Testis (tissue), 2 donors: ENCODE measurements at regions not wholly inside any gene's neighbourhood (a gene's known extent, or its start where the extent isn't known, plus 50 kb on each side); places are given as distances from the start of the nearest gene placed in this dataset.

Source experiments
- DNase-seq: peaks from one replicate; pipeline ENCODE4 v3.0.0-alpha.2; 2019
- H3K27ac ChIP-seq, 2 donors: fragments of 200-600 bp; sonication (generic); one replicate each; pipeline ENCODE4 v1.5.1; 2019
- H3K27me3 ChIP-seq: fragments of 200-600 bp; sonication (generic); one replicate; pipeline ENCODE4 v1.5.1; 2019
- H3K36me3 ChIP-seq: fragments of 200-600 bp; sonication (generic); one replicate; pipeline ENCODE4 v1.5.1; 2017; ENCODE audit warnings: low read depth; ENCODE audit errors: missing control alignments
- H3K4me1 ChIP-seq: fragments of 200-600 bp; sonication (generic); one replicate; pipeline ENCODE4 v1.5.1; 2019
- H3K4me3 ChIP-seq, 2 donors: fragments of 200-600 bp; sonication (generic); one replicate each; pipeline ENCODE4 v1.5.1; 2017 to 2019
- H3K9me3 ChIP-seq: fragments of 200-600 bp; sonication (generic); one replicate; pipeline ENCODE4 v1.5.1; 2017
- POLR2A ChIP-seq: fragments of 450-650 bp; IDR thresholded peaks from one replicate; pipeline ENCODE4 v1.6.1; 2017; ENCODE audit warnings: antibody characterized with exemption, mild to moderate bottlenecking, moderate library complexity
- WGBS, 2 donors: methylation state at CpG; one replicate each; pipeline ENCODE4 v1.1.5; 2018; 5-methylcytosine and 5-hydroxymethylcytosine counted together
- intact Hi-C: fragments of 100-400 bp; cut with DNase I; formaldehyde crosslinking; loops from one replicate; pipeline ENCODE4 v1.15.1; 2023; ENCODE audit warnings: low total_unique reads
- TF ChIP-seq, protein P1 (sequence below), 3 experiments: fragments of 450-650 bp in 2 of 3; fragments of 200-600 bp in 1 of 3; sonication (generic) in 1 of 3; IDR thresholded peaks; one replicate each; pipeline ENCODE4 v1.5.1; 2016 to 2019; ENCODE audit warnings: antibody characterized with exemption in 3 of 3, mild to moderate bottlenecking in 2 of 3, moderate library complexity in 1 of 3

- Histone ChIP-seq H3K9me3 (no peaks in the 10 kb centered on the region), H3K27ac (no peak overlapping the region), H3K4me1 (peaks cover 11% of the 10 kb centered on the region), H3K4me3 (peak overlapping the region; percentile 22 to 43), H3K36me3 (no peaks in the 10 kb centered on the region), H3K27me3 (no peaks in the 10 kb centered on the region)
- WGBS, 2 donors, result 3 to 4% methylated on average over 30 to 58 of the region's 67 CpGs
- TF ChIP-seq, protein P1, sequence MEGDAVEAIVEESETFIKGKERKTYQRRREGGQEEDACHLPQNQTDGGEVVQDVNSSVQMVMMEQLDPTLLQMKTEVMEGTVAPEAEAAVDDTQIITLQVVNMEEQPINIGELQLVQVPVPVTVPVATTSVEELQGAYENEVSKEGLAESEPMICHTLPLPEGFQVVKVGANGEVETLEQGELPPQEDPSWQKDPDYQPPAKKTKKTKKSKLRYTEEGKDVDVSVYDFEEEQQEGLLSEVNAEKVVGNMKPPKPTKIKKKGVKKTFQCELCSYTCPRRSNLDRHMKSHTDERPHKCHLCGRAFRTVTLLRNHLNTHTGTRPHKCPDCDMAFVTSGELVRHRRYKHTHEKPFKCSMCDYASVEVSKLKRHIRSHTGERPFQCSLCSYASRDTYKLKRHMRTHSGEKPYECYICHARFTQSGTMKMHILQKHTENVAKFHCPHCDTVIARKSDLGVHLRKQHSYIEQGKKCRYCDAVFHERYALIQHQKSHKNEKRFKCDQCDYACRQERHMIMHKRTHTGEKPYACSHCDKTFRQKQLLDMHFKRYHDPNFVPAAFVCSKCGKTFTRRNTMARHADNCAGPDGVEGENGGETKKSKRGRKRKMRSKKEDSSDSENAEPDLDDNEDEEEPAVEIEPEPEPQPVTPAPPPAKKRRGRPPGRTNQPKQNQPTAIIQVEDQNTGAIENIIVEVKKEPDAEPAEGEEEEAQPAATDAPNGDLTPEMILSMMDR (IDR thresholded peaks at IDR 0.05), result no peak
- TF ChIP-seq POLR2A, result no peak
- peak; percentile 57 for DNase-seq
- intact Hi-C loops, result no loop called here
Observed at GRCh38 chr1:228647523-228648444, 87.5 kb upstream of the RHOU start.

GRCh38 chr1:228648647-228649383 is 86.5 kb upstream of the RHOU start:
- Histone ChIP-seq H3K27ac (no peak overlapping the region), H3K4me1 (peaks cover 11% of the 10 kb centered on the region), H3K36me3 (no peaks in the 10 kb centered on the region), H3K27me3 (no peaks in the 10 kb centered on the region), H3K4me3 (peak overlapping the region in 1 of 2 donors; percentile 43), H3K9me3 (no peaks in the 10 kb centered on the region)
- no peak for DNase-seq
- intact Hi-C loops, result no loop called here
- 30 to 45% methylated on average over 15 to 16 of the region's 16 CpGs for WGBS, 2 donors
- no peak for TF ChIP-seq POLR2A
- TF ChIP-seq, protein P1 (IDR thresholded peaks at IDR 0.05), result no peak

DNA sequence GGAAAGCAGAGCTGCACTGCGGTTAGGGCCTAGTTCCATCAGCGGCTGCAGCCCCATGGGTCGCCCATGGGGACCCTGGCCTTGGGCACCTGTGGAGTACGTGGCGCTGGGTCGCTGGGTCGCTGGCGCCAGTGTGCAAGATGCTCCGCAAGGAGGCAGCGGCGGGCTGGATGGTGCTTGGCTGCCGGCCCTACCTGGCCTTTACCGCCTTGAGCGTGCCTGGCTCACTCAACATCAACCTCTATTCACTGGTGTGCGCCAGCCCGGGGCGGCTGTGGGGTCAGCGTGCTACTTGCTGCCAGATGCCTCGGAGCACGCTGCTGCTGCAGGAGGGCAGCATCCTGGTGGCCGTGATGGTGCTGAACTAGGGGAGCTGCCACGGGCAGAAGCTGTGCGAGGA is 85.1 kb upstream of the RHOU start:
- H3K36me3 ChIP-seq, result no peaks in the 10 kb centered on the region
- H3K4me1 ChIP-seq, result peaks cover 11% of the 10 kb centered on the region
- no peaks in the 10 kb centered on the region for H3K27me3 ChIP-seq
- TF ChIP-seq, protein P1 (IDR thresholded peaks at IDR 0.05), result no peak
- TF ChIP-seq POLR2A, result no peak
- no peak overlapping the region for H3K4me3 ChIP-seq
- 41 to 48% methylated on average over 18 to 23 of the region's 23 CpGs for WGBS, 2 donors
- intact Hi-C loops, result no loop called here
- no peak overlapping the region for H3K27ac ChIP-seq
- H3K9me3 ChIP-seq, result no peaks in the 10 kb centered on the region
- no peak for DNase-seq

DNA sequence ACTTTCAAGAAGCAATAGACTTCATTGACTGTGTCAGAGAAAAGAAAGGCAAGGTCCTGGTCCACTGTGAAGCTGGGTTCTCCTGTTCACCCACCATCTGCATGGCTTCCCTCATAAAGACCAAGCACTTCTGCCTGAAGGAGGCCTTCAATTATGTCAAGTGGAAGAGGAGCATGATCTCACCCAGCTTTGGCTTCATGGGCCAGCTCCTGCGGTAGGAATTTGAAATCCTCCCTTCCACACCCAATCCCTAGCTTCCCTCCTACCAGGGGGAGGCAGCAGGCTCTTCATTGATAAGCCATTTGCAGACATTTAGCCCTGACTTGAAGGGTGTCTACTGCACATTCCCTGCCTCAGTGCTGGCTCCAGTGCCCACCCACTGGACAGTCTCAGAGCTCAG is 84.3 kb upstream of the RHOU start:
- Histone ChIP-seq H3K4me3 (no peak overlapping the region), H3K9me3 (no peaks in the 10 kb centered on the region), H3K27ac (no peak overlapping the region), H3K4me1 (peaks cover 11% of the 10 kb centered on the region), H3K27me3 (no peaks in the 10 kb centered on the region), H3K36me3 (no peaks in the 10 kb centered on the region)
- DNase-seq, result no peak
- 75 to 78% methylated on average over 1 of the region's 1 CpG for WGBS, 2 donors
- TF ChIP-seq POLR2A, result no peak
- TF ChIP-seq, protein P1 (IDR thresholded peaks at IDR 0.05), result no peak
- intact Hi-C loops, result no loop called here
